ENCODE measurements at regions not wholly inside any gene's neighbourhood (a gene's known extent, or its start where the extent isn't known, plus 50 kb on each side); places are given as distances from the start of the nearest gene placed in this dataset.

GRCh38 chr4:107509615-107510014, 210.4 kb downstream of the PAPSS1 start:
- DNase-seq (ENCODE audit: low read depth in 2 of 2): no peak
- Histone ChIP-seq H3K27ac (ENCODE audit: insufficient read depth, low read length) (no peak overlapping the region), H2AFZ (ENCODE audit: low read length) (no peak overlapping the region), H3K36me3 (ENCODE audit: control insufficient read depth, insufficient read depth, low read length) (no peaks in the 10 kb centered on the region), H3K4me2 (ENCODE audit: extremely low read depth, insufficient read depth, low read length) (no peak overlapping the region), H3K9me3 (ENCODE audit: control insufficient read depth, insufficient read depth, low read depth, low read length) (no peaks in the 10 kb centered on the region), H3K27me3 (ENCODE audit: control insufficient read depth, insufficient read depth, low read length) (no peaks in the 10 kb centered on the region), H3K9ac (ENCODE audit: insufficient read depth, low read length) (no peak overlapping the region), H3K4me3 (replicated peaks in 1 of 4; ENCODE audit: control extremely low read depth in 1 of 4, insufficient read depth in 1 of 4, low read depth in 3 of 4, low read length in 4 of 4) (no peak overlapping the region), H3K79me2 (ENCODE audit: control insufficient read depth, insufficient read depth, low read length) (no peaks in the 10 kb centered on the region), H3K4me1 (ENCODE audit: control insufficient read depth, extremely low read depth, insufficient read depth, low read length) (no peaks in the 10 kb centered on the region), H4K20me1 (ENCODE audit: control insufficient read depth, extremely low read depth, insufficient read depth, low read length) (no peaks in the 10 kb centered on the region)
- no peak for TF ChIP-seq EZH2 (IDR thresholded peaks at IDR 0.05; ENCODE audit: low read length, missing control alignments)

GRCh38 chr4:107500551-107500950, 219.5 kb downstream of the PAPSS1 start:
- no peak for DNase-seq (ENCODE audit: low read depth in 2 of 2)
- H3K4me3 ChIP-seq (replicated peaks in 1 of 4; ENCODE audit: control extremely low read depth in 1 of 4, insufficient read depth in 1 of 4, low read depth in 3 of 4, low read length in 4 of 4): no peak overlapping the region

GRCh38 chr4:107497054-107497453, 223.0 kb downstream of the PAPSS1 start:
- Histone ChIP-seq H3K4me3 (replicated peaks in 1 of 4; ENCODE audit: control extremely low read depth in 1 of 4, insufficient read depth in 1 of 4, low read depth in 3 of 4, low read length in 4 of 4) (no peak overlapping the region), H3K79me2 (ENCODE audit: control insufficient read depth, insufficient read depth, low read length) (no peaks in the 10 kb centered on the region), H3K4me1 (ENCODE audit: control insufficient read depth, extremely low read depth, insufficient read depth, low read length) (no peaks in the 10 kb centered on the region), H4K20me1 (ENCODE audit: control insufficient read depth, extremely low read depth, insufficient read depth, low read length) (no peaks in the 10 kb centered on the region), H3K27ac (ENCODE audit: insufficient read depth, low read length) (no peak overlapping the region), H3K4me2 (ENCODE audit: extremely low read depth, insufficient read depth, low read length) (no peak overlapping the region), H2AFZ (ENCODE audit: low read length) (no peak overlapping the region), H3K9ac (ENCODE audit: insufficient read depth, low read length) (no peak overlapping the region), H3K27me3 (ENCODE audit: control insufficient read depth, insufficient read depth, low read length) (no peaks in the 10 kb centered on the region), H3K9me3 (ENCODE audit: control insufficient read depth, insufficient read depth, low read depth, low read length) (no peaks in the 10 kb centered on the region), H3K36me3 (ENCODE audit: control insufficient read depth, insufficient read depth, low read length) (no peaks in the 10 kb centered on the region)
- no peak for DNase-seq (ENCODE audit: low read depth in 2 of 2)
- no peak for TF ChIP-seq CTCF (conservative IDR thresholded peaks at IDR 0.05 in 1 of 2, IDR thresholded peaks at IDR 0.05 in 1 of 2; ENCODE audit: low read depth in 1 of 2, low read length in 2 of 2)
- TF ChIP-seq EZH2 (IDR thresholded peaks at IDR 0.05; ENCODE audit: low read length, missing control alignments): no peak

More at GRCh38 chr4:107500551-107500950, 219.5 kb downstream of the PAPSS1 start:
- no peak for TF ChIP-seq CTCF (conservative IDR thresholded peaks at IDR 0.05 in 1 of 2, IDR thresholded peaks at IDR 0.05 in 1 of 2; ENCODE audit: low read depth in 1 of 2, low read length in 2 of 2)
- no peak for TF ChIP-seq EZH2 (IDR thresholded peaks at IDR 0.05; ENCODE audit: low read length, missing control alignments)
- no peaks in the 10 kb centered on the region for H4K20me1 ChIP-seq (ENCODE audit: control insufficient read depth, extremely low read depth, insufficient read depth, low read length)
- no peak overlapping the region for H3K9ac ChIP-seq (ENCODE audit: insufficient read depth, low read length)
- no peaks in the 10 kb centered on the region for H3K36me3 ChIP-seq (ENCODE audit: control insufficient read depth, insufficient read depth, low read length)
- H3K4me2 ChIP-seq (ENCODE audit: extremely low read depth, insufficient read depth, low read length): no peak overlapping the region
- H3K4me1 ChIP-seq (ENCODE audit: control insufficient read depth, extremely low read depth, insufficient read depth, low read length): no peaks in the 10 kb centered on the region
- no peak overlapping the region for H3K27ac ChIP-seq (ENCODE audit: insufficient read depth, low read length)
- H2AFZ ChIP-seq (ENCODE audit: low read length): no peak overlapping the region
- H3K79me2 ChIP-seq (ENCODE audit: control insufficient read depth, insufficient read depth, low read length): no peaks in the 10 kb centered on the region
- no peaks in the 10 kb centered on the region for H3K9me3 ChIP-seq (ENCODE audit: control insufficient read depth, insufficient read depth, low read depth, low read length)
- no peaks in the 10 kb centered on the region for H3K27me3 ChIP-seq (ENCODE audit: control insufficient read depth, insufficient read depth, low read length)
